ENCODE measurements at regions not wholly inside any gene's neighbourhood (a gene's known extent, or its start where the extent isn't known, plus 50 kb on each side); places are given as distances from the start of the nearest gene placed in this dataset.

DNA sequence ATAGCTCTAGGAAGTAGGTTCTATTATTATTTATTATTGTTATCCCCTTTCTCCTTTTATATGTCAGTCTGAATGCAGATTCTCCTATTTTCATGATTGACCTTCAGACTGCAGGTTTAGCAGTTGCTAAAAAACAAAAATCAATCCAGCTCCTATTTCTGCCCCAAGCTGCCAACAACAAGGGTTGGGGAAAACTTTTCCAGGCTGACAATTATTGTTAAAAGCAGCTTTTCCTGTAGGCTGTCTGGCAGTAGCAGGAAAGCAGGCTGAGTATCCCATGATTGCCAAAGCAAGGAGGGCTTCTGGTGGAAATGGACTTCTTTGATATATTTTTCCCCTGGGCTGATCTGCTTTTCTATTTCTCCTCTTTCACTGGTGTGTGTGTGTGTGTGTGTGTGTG is 78.0 kb upstream of the CTLA4 start:
- no peak for DNase-seq (ENCODE audit: low read depth)

DNA sequence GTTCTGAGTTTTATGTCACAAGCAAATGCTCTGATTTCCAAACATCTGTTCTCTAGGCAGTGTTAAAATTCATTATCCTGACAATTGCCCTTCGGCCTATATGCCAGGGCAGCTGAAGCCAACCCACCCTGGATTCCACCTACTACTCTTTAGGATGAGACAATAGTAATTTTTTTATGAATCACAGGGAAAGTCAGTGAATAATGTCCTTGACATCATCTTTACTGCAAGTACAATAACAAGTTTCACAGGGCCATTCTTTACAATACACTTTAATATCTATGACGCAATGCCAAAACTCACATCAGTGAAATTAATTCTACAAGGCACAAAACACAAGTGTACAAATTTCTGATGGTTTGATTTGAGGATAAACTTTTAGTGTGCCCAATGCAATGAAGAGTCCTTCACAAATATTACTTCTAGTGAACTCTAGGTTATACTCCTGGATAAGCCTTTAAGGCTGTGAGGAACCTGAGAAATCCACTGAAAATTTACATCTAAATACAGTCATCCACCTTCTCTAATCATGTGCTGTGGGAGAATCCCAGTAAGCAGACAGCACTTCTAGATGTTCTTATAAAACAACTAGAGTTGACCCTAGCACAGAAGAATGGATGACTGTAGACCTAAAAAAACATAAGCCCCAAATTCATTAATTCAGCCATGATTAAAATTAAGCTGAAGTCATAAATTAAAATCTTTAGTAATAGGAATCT is 77.3 kb upstream of the CTLA4 start:
- no peak for DNase-seq (ENCODE audit: low read depth)

DNA sequence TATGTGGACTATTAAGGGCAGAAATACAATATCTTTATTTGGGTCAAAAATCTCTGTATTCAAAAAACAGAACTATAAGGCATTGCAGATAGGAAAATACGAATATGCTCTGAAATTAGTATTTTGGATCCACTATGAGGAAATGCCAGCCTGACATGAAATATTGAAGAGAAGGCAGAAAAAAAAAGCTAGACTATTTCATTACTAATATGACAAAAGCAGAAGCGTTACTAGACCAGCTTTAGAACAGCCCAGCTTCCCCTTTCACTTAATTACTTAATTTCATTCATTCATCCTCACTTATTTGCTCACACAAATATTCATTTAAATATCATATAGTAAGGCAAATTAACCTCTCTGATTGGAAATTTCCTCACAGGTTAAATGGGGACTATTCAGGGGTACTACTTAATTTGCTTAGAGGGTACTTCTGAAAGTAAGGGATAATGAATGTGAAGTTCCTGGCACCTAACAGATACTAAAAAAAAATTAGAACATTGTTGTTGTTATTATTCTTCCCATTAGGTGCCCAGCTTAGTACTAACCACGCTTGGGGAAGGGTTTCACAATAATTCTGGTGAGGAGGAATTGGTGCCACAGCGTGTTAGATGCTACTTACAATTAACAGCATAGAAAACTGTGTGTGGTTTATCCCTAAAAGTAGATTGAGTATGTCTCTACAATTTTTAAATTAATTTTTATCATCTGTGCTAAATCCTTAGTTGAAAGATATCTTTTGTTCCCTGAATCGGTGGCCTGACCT is 71.1 kb upstream of the CTLA4 start:
- DNase-seq (ENCODE audit: low read depth), result no peak

DNA sequence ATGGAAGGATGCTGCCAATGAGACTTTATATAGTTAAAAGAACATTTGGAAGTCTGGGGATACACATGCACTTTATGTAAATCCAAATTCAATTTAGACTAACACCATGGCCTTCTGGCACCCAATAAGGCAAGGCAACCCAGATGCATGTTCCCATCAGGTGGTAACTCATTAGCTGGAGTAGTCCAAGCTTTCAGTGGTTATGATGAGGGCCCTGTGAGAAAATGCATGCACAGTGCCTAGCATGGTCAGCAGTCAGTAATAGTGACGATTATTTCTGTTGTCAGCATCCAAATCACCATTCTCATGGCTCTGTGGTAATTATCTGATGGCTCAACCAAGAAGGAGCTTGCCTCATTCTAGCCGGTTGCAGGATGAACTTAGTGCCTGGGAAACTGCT is 70.3 kb upstream of the CTLA4 start:
- DNase-seq (ENCODE audit: low read depth), result no peak

DNA sequence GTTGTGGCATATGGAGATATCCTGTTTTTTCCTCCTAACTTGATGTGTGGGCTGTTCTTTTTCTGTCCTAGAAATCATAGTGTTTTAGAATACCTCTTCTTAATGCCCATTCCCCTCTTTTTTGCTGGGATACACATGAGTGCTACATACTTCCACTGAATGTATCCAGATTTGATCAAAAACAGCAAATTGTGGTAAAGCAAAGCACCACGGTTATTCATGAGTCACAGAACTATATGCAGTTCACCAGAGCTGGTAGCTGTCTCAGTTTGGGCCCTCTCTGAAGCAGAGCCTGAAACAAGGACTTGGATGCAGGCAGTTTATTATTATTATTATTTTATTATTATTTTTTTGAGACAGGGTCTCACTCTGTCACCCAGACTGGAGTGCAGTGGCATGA is 69.9 kb upstream of the CTLA4 start:
- no peak for DNase-seq (ENCODE audit: low read depth)

DNA sequence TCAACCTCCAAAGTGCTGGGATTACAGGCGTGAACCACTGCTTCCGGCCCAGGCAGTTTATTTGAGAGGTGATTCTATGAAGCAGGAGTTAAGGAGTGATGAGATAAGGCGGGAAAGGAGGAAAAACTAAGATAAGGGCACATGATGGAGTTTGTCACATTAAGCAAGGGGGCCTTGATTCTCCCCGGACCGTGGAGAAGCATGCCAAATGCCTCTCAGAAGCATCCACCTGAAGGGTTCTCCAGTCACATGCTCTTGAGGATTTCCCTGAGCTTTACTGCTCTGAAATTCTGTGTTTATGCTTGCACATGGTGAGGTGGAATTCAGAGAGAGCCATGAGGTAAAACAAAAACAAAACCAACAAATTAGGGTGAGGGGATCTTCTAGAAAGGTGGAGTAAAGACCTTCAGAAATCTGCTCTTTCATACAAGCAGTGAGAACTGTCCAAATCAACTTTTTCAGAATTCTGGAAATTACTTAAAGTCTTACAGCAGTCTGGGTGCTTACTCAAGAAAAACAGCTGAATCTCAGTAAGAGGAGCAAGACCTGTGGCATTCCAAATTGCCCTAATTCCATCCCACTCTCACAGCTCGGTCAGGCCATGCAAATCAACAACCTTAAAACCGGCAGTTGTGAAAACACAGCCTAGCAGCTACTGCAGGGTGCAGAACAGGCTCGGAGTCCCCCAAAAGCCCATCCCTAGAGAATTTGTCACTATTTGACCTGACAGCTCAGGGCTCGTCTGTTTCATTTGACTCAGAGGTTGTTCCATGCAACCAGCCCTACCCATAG is 69.1 kb upstream of the CTLA4 start:
- DNase-seq (ENCODE audit: low read depth), result no peak

DNA sequence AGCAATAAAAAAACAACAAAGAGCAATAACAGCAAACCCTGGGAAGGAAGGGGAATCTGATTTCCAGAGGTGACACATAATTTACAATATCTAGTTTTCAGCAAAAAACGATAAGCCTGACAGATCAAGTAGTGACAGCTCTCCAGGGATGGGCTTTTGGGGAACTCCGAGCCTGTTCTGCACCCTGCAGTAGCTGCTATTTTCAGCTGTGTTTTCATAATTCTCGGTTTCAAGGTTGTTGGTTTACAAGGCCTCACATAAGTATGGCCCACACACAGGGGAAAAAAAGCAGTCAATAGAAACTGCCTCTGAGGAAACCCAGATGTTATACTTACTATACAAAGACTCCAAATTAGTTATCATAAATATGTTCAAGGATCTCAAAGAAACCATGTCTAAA is 67.7 kb upstream of the CTLA4 start:
- DNase-seq (ENCODE audit: low read depth), result no peak

DNA sequence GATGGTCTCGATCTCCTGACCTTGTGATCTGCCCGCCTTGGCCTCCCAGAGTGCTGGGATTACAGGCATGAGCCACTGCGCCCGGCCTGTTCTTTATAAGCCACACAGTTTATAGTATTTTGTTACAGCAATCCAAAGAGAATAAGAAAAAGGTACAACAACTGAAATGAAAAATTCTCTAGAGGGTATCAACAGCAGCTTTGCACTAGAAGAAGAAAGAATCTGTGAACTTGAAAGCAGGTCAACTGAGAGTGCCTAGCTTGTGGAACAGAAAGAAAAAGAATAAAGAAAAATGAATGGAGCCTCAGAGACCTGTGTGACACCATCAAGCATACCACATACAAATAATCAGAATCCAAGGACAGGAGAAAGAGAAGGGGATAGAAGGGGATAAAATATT is 66.8 kb upstream of the CTLA4 start:
- no peak for DNase-seq (ENCODE audit: low read depth)

DNA sequence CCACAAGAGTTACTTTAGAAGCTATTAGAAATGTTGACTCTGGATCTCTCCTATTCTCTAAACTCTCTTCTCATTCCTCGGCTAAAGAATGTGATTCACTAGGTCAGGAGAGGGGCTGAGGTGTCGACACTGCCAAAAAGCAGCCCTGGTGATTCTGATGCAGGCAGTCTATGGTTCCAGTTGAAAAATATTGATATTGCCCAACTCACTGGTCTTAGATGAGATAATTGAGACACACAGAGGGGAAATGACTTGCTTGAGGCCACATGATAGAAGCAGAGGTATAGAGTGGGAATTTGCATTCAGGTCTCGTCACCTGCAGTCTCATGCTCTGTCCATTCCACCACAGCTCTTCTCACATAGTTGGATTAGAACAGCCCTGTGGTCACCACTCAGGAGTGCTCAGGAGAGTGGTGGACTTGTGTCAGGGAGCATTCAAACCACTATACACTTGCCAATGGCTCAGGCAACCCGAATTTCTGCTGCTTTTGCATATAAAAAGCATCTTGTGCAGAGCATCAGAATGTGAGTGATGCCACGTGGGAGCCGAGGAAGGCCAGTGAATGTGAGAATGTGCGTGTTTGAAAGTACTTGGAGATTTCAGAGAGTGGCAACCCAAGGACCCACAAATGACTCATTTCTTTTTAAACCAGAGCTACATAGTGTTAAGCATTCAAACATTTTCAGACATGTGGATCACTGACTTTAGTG is 65.1 kb upstream of the CTLA4 start:
- DNase-seq (ENCODE audit: low read depth), result no peak

DNA sequence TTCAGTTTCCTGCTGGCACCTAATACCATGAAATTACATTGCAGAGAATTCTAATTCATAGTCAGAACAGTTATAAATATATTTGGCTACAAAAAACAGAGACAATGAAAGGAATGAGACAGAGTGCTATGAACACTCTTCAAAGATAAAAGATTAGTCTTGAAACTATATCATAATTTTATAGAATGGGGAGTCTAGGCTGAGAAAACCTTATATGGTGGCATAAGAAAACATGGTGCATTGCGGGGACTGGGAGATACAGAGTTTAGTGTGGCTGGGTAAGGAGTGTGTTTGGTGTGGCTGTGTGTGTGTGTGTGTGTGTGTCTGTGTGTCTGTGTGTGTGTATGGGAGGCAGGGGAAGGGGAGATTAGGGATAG is 64.5 kb upstream of the CTLA4 start:
- no peak for DNase-seq (ENCODE audit: low read depth)

DNA sequence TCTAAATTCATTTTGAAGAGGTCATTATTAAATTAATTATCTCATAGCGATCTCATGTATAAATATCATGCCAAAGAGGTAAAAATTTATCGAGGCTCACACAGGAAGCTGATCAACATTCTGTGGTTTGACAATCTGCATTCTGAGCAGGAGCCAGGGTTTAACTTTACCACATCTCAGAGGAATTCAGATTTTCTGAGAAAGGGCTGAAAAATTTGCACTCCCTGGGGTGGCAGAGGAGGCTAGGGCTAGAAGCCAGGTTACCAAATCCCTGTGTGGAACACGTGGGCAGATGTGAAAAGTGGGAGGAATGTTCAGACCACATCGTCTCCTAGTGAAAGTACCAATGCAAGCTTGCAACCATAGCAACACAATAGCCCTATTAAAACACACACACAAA is 63.5 kb upstream of the CTLA4 start:
- DNase-seq (ENCODE audit: low read depth), result peak; percentile 11

DNA sequence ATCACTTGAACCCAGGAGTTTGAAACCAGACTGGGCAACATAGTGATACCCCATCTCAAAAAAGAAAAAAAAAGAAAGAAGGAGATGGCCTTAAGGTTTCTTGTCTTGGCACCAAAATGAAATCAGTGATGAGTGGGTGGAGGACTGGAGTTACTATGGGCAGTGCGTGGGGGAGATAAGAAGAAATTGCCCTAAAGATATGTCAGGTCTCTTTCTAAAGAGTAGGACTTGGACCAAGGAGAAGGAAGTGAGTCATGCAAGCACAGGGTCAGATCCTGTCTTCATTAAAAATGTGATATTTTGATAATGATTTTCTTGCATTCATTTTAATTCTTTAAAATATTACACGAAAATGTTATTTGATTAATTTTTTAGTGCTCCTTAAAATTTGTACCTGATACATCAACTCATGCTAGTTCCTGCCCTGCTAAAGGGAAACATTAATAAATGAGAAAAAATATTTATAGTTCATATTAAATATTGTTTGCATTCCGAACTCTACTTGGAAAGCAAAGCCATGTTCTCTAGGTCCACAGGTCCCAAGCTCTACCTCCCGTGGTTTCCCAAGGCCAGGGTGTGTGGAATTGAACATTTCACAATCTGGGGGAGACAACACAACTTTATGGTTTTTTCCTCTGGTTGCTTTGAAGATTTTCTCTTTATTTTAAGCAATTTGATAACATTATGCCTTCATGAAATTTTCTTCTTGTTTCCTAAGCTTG is 62.6 kb upstream of the CTLA4 start:
- DNase-seq (ENCODE audit: low read depth), result no peak

DNA sequence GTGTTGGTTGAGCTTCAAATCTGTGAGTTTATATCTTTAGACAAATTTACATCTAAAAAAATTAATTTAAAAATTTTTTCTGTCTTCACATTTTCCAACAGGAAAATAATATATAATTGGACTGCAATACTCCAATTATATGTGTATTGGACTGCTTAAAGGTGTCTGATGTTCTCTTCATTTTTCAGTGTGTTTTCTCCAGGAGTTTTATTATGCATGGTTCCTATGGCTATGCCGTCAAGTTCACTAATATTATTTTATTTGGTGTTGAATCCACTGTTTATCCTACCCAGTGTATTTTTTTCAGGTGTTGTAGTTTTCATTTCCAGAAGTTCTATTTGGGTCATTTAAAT is 62.1 kb upstream of the CTLA4 start:
- DNase-seq (ENCODE audit: low read depth), result no peak

DNA sequence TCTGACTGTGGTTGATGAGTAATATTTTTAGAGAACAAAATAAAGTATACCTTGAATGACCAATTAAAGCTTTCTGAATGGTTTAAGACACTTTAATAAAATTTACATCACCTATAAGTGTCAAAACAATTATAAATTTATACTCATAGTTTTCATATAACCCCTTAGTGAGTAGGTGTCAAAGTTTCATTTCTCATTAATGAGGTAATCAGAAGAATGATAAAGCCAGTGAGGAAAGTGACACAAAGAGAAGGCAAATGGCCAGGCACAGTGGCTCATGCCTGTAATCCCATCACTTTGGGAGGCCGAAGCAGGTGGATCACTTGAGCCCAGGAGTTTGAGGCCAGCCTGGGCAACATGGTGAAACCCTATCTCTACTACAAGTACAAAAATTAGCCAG is 60.8 kb upstream of the CTLA4 start:
- DNase-seq (ENCODE audit: low read depth), result no peak

DNA sequence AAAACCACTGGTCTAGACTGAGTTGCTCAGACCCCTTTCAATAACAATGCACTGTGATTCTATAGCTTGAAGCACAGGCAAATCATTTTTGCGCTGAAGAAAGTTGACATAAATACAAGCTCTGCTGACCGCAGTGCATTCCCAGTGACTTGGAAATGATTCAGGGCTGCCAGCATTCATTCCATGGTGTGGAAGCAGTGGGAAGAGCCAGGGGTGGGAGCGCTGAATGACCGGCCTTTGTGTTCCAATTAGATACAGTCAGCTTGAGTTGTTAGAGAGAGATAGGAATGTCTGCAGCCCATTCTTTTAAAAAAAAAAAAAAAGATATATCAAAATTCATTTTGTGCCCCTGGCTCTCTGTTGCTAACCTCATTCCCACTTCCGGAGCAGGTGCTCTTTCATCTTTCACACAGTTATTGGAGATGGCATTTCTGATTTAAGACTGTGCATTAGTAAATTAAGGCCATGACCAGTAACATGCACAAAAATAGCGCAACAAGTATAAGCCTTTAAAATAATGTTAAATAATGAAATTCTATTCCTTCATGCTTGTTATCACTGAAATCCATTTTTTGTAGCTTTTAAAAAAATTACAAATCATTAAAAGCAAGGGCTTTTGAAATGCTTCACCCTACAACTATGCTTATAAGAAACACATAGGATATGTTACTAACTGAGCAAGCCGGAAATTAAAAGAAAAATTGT is 59.4 kb upstream of the CTLA4 start:
- DNase-seq (ENCODE audit: low read depth), result no peak

DNA sequence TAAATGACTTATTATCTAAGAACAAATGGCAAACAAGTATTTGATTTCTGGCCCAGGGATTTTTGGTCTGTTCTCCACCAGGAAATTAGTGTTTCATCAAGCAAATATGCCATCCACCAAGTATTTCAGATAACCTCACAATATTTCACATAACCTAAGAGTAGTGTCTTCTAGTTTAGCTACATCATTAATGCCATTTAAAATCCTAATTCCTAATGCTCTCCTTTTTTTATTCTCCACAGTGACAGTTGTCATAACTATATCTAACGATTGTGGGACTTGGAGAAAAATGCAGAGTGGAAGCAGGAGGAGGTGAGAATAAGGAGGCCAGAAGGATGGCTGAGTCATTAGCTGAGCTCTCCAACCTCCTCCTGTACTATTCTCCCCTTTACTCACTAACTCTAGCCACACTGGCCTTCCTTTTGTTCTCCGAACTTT is 58.5 kb upstream of the CTLA4 start:
- DNase-seq (ENCODE audit: low read depth), result no peak

DNA sequence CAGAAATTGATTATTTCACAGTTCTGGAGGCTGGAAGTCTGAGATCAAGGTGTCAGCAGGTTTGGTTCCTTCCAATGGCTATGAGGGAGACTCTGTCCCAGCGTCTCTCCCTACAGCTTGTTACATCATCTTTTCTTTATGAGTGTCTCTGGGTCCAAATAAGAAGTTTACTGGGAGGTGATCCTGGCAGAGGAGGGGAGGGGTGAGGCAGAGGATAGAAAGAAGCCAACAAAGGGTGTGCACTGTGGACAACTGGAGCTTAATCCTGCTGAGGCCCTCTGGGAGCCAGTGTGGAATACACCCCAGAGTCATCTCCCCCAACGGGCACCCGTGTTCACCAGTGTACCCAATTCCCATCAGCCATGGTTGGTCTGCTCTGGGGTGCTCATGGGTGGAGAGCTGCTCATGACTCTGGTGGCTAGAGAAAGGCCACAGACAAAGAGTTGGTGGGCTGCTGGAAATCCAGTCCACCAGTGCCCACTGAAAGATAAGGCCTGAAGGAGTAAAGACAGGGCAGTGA is 57.5 kb upstream of the CTLA4 start:
- DNase-seq (ENCODE audit: low read depth), result no peak

DNA sequence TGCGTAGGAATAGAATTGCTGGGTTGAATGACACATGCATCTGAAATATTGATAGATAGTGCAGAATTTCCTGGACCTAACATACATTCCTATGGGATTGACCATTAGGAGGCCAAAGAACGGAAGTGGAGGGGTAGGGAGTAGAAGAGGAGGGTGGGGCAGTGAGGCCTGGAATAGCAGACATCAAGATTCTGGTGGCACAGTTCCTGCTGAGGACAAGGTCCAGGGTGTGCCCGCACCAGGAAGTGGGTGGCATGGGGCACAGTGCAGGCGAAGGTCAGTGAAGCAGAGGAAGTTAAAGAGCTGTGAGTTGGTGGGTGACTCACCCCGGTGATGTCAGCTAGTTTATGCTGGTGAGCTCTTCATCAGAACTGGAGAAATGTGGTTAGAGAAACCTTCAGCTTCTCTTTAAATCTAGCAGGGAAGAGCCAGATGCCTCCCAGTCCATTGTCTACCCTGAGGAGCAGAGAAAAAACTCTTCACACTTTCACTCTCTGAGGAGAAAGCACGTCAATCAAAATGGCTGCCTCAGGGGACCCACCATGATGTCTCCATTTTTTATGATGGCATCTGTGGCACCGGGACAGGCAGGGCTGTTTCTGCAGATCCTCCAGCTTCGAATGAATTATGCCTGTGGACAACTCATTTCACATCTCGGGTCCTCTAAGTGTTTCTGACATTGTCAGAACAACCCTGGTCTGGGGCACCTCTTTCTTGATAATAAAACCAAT is 55.9 kb upstream of the CTLA4 start:
- DNase-seq (ENCODE audit: low read depth), result peak; percentile 44

DNA sequence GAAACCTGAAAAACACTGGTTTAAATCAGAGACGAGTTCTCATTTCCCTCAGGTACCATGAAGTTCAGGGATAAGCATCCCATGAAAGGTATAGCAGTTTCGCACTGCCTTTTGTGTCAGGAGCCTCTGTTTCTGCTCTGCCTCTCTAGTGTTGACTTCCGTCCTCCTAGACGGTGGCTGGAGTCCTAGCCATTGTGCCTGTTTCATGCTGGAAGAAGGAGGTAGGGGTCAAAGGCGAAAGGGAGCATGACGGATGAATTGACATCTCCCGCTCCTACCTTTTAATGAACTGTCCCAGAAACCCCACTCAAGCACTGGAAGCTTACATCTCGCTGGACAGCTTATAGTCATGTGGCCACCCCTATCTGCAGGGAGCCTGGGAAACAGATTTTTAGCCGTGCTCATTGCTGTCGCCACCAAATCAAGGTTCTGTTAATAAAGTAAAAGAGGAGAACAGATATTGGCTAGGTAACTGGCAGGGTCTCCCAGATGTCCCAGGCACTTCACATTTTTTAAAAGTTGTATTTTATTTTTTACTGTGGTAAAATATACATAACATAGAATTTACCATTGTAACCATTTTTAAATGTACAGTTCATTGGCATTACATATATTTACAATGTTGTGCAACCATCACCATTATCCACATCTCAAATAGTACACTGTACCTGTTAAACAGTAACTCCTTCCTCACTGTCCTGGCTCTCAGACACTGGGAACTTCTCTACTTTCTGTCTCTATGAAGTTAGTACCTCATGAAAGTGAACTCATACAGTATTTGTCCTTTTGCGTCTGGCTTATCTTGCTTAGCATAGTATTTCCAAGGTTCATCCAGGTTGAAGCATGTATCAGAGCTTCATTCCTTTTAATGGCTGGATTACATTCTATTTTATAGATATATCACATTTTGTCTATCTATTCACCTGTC is 55.0 kb upstream of the CTLA4 start:
- no peak for DNase-seq (ENCODE audit: low read depth)
